HUES48 (cell line): ENCODE measurements at regions not wholly inside any gene's neighbourhood (a gene's known extent, or its start where the extent isn't known, plus 50 kb on each side); places are given as distances from the start of the nearest gene placed in this dataset.

Source experiments
- H3K27ac ChIP-seq: one replicate; pipeline ENCODE4 v1.7.0; 2013; ENCODE audit warnings: low read depth, low read length, inconsistent platforms
- H3K27me3 ChIP-seq: 2 replicates; pipeline ENCODE4 v1.6.1; 2013; ENCODE audit warnings: mild to moderate bottlenecking, low read length; ENCODE audit not compliant: control insufficient read depth, insufficient read depth
- H3K36me3 ChIP-seq: 2 replicates; pipeline ENCODE4 v1.6.1; 2013; ENCODE audit warnings: low read length; ENCODE audit not compliant: control insufficient read depth, insufficient read depth
- H3K4me1 ChIP-seq: 2 replicates; pipeline ENCODE4 v1.6.1; 2013; ENCODE audit warnings: mild to moderate bottlenecking, low read length; ENCODE audit not compliant: control insufficient read depth, insufficient read depth
- H3K4me3 ChIP-seq: 2 replicates; pipeline ENCODE4 v1.5.1; 2013; ENCODE audit warnings: mild to moderate bottlenecking, low read depth, low read length
- H3K9ac ChIP-seq: 2 replicates; pipeline ENCODE4 v1.6.1; 2013; ENCODE audit warnings: mild to moderate bottlenecking, low read depth, low read length, moderate library complexity
- H3K9me3 ChIP-seq: 2 replicates; pipeline ENCODE4 v1.6.1; 2013; ENCODE audit warnings: low read length; ENCODE audit not compliant: control insufficient read depth, insufficient read depth

DNA sequence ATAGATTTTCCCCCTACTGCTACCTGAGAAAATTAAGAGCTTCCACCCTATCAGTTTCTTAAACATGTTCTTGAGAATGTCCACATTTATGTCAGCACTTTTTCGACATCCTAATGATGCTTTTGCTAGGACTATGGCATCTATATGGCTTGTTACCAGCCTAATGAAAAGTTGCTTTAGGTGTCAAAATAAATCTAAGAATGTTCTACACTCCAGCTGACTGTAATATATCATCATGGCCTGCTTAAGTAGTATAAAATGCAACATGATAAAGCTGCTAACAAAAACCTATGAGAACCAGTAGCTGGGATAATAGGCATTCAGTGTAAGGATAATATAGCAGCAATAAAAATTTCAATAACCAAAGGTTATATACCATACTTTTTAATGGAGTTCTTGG lies 1983.5 kb upstream of the CELF4 start:
- Histone ChIP-seq H3K4me1 (no peaks in the 10 kb centered on the region), H3K27me3 (no peaks in the 10 kb centered on the region), H3K9ac (no peak overlapping the region), H3K36me3 (no peaks in the 10 kb centered on the region), H3K27ac (no peak overlapping the region), H3K4me3 (no peak overlapping the region), H3K9me3 (no peaks in the 10 kb centered on the region)

- Histone ChIP-seq H3K36me3 (peaks cover 7% of the 10 kb centered on the region; the same call in 1 of the 2 replicates), H3K9me3 (no peaks in the 10 kb centered on the region), H3K27ac (no peak overlapping the region), H3K27me3 (no peaks in the 10 kb centered on the region), H3K9ac (no peak overlapping the region), H3K4me3 (no peak overlapping the region), H3K4me1 (no peaks in the 10 kb centered on the region)
Observed at GRCh38 chr18:39531659-39532058, 1966.1 kb upstream of the CELF4 start.

DNA sequence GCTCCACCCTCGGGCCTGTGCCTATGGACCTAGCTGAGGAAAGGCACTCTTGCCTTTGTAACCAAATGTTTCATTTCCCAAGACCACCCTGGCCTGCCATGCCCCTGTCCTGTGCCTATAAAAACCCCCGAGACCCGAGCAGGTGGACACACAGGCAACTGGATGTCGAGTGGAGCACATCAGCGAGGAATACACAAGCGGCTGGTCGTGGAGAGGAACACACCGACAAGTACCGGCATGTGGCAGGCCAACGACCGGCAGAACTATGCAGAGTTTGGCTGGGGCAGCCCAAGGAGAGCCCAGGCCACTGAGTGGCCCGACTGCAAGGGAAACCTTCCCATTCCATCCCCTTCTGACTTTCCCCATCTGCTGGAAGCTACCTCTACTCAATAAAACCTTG lies 1963.8 kb upstream of the CELF4 start:
- Histone ChIP-seq H3K4me1 (no peaks in the 10 kb centered on the region), H3K9me3 (no peaks in the 10 kb centered on the region), H3K27ac (no peak overlapping the region), H3K36me3 (no peaks in the 10 kb centered on the region), H3K9ac (no peak overlapping the region), H3K4me3 (no peak overlapping the region), H3K27me3 (no peaks in the 10 kb centered on the region)

DNA sequence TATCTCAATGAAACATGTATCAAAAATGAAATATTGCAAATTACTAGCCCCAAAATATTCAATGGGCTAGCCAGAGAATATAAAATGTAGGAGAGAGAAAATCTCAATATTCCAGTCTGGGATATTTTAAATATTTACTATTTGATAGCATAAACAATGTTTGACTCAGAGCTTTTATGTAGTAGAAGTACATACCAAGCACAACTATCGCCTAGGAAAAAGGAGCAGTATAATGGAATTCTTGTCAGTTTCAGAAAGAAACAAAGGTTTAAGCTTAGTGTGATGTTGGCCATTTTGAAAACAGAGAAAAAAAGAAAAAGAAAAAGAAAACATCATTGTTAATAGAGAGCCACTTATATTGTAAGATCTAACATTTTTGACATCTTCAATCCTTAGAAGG lies 1961.9 kb upstream of the CELF4 start:
- Histone ChIP-seq H3K36me3 (no peaks in the 10 kb centered on the region), H3K4me3 (no peak overlapping the region), H3K9ac (no peak overlapping the region), H3K27me3 (no peaks in the 10 kb centered on the region), H3K9me3 (no peaks in the 10 kb centered on the region), H3K27ac (no peak overlapping the region), H3K4me1 (no peaks in the 10 kb centered on the region)

GRCh38 chr18:39524370-39524769 lies 1958.8 kb upstream of the CELF4 start:
- no peaks in the 10 kb centered on the region for H3K27me3 ChIP-seq
- no peak overlapping the region for H3K4me3 ChIP-seq
- no peak overlapping the region for H3K27ac ChIP-seq
- no peak overlapping the region for H3K9ac ChIP-seq
- H3K36me3 ChIP-seq: no peaks in the 10 kb centered on the region
- no peaks in the 10 kb centered on the region for H3K4me1 ChIP-seq
- no peaks in the 10 kb centered on the region for H3K9me3 ChIP-seq

DNA sequence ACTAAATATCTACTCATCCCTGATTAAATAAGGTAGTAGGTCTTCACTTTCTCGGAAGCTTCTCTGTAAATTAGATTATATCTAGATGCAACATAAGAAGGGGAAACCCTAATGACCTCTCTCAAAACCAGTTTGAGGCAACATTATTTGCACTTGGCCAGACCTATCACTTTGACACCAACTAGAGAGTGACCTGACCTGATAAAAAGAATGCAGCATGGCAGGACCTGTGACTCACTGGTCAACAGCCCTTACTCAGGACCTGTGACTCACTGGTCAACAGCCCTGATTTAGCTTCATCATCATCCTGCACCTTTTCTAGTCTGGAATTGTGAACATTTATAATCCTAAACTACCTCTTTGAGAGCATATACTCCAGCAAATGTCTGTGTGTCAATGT lies 1957.7 kb upstream of the CELF4 start:
- H3K9ac ChIP-seq: no peak overlapping the region
- no peaks in the 10 kb centered on the region for H3K4me1 ChIP-seq
- H3K36me3 ChIP-seq: no peaks in the 10 kb centered on the region
- H3K4me3 ChIP-seq: no peak overlapping the region
- H3K9me3 ChIP-seq: no peaks in the 10 kb centered on the region
- no peak overlapping the region for H3K27ac ChIP-seq
- H3K27me3 ChIP-seq: no peaks in the 10 kb centered on the region

GRCh38 chr18:39521164-39521563 lies 1955.6 kb upstream of the CELF4 start:
- Histone ChIP-seq H3K9me3 (no peaks in the 10 kb centered on the region), H3K4me3 (no peak overlapping the region), H3K4me1 (no peaks in the 10 kb centered on the region), H3K9ac (no peak overlapping the region), H3K36me3 (no peaks in the 10 kb centered on the region), H3K27me3 (no peaks in the 10 kb centered on the region), H3K27ac (no peak overlapping the region)

DNA sequence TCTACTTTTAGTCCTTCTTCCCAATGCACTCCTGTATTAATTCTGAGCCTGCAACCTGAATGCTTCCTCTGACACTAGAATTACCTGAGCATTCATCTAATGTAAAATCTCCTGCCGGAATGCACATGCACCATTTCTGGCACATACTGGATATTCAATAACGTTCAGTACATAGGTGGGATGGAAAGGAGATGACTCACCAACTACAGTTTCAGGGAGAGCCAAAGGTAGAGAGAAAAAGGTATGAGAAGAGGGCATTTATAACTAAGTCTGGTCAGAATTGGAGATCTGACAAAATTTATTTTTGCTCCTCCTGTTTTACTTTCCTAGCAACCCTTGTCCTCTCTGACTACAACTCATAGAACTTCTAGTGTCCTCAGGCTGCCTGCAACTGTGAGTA lies 1954.1 kb upstream of the CELF4 start:
- no peaks in the 10 kb centered on the region for H3K9me3 ChIP-seq
- no peaks in the 10 kb centered on the region for H3K27me3 ChIP-seq
- H3K4me1 ChIP-seq: peaks cover 12% of the 10 kb centered on the region
- H3K27ac ChIP-seq: no peak overlapping the region
- H3K9ac ChIP-seq: no peak overlapping the region
- no peaks in the 10 kb centered on the region for H3K36me3 ChIP-seq
- no peak overlapping the region for H3K4me3 ChIP-seq

DNA sequence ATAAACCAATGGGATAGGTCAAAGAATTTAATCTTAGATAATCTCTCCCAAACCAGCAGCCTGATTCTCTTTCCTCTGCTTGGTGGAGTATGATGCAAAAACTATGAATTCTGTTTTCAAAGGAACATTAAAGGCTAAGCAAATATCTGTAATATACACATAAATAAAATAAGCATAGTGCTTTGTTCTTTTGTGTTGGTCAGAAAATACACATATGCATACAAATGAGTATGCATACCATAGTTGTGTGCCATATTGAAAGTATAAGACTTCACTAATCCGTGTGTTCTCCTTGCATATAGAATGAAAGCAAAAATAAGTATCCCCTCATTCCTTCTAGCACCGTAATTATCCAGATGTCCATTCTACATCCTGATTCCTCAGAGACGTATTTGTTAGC lies 1949.7 kb upstream of the CELF4 start:
- peaks cover 22% of the 10 kb centered on the region for H3K4me1 ChIP-seq
- no peak overlapping the region for H3K9ac ChIP-seq
- H3K9me3 ChIP-seq: no peaks in the 10 kb centered on the region
- H3K4me3 ChIP-seq: no peak overlapping the region
- no peaks in the 10 kb centered on the region for H3K36me3 ChIP-seq
- no peaks in the 10 kb centered on the region for H3K27me3 ChIP-seq
- no peak overlapping the region for H3K27ac ChIP-seq

DNA sequence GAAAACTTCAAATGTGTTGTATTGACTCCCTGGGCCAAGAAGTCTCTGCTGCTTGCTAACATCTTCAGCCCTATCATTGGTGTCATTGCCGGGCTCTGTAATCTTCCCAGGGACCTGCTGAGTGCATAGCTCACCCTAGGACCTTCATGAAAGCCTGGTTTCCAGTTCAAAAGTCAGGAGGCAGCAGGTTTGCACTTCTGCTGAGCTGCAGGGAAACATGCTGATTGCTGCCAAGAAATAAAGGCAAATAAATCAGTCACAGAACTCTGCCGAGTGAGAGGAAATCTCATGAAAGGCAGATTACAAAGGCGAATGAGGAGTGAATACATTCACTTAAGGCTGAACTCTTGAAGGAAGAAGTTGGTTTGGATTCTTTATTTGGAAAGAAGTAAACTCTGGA lies 1947.6 kb upstream of the CELF4 start:
- Histone ChIP-seq H3K27me3 (no peaks in the 10 kb centered on the region), H3K4me3 (no peak overlapping the region), H3K36me3 (no peaks in the 10 kb centered on the region), H3K27ac (no peak overlapping the region), H3K4me1 (peaks cover 22% of the 10 kb centered on the region), H3K9ac (no peak overlapping the region), H3K9me3 (no peaks in the 10 kb centered on the region)

GRCh38 chr18:39506581-39507330 lies 1941.2 kb upstream of the CELF4 start:
- no peak overlapping the region for H3K27ac ChIP-seq
- H3K4me1 ChIP-seq: peaks cover 5% of the 10 kb centered on the region; the same call in 1 of the 2 replicates
- no peak overlapping the region for H3K9ac ChIP-seq
- H3K9me3 ChIP-seq: no peaks in the 10 kb centered on the region
- H3K36me3 ChIP-seq: no peaks in the 10 kb centered on the region
- H3K27me3 ChIP-seq: no peaks in the 10 kb centered on the region
- no peak overlapping the region for H3K4me3 ChIP-seq
